Endothelial cell of umbilical vein (primary cell): ENCODE measurements at regions not wholly inside any gene's neighbourhood (a gene's known extent, or its start where the extent isn't known, plus 50 kb on each side); places are given as distances from the start of the nearest gene placed in this dataset.

Experiments used
- BruUV-seq: library from RNA; stranded (reverse); fragments of 400-500 nt; replicated peaks from 2 replicates; lab custom pipeline; 2021; lab: Mats Ljungman, UMichigan
- CTCF ChIA-PET: fragments of 300-600, 350-600 bp; sonication (Branson Sonifier 250); formaldehyde crosslinking; loops from one replicate; lab custom pipeline; 2021; ENCODE audit warnings: antibody characterized with exemption, inconsistent platforms; lab: Charles Lee
- POLR2A ChIA-PET: fragments of 300-600, 350-600 bp; sonication (Branson Sonifier 250); formaldehyde crosslinking; loops from one replicate; lab custom pipeline; 2021; ENCODE audit warnings: antibody characterized with exemption, inconsistent platforms; lab: Charles Lee
- DNase-seq: peaks from one replicate; pipeline ENCODE4 v3.0.0-alpha.2; 2011; ENCODE audit warnings: low read depth, low spot score
- FAIRE-seq: peaks from 2 replicates; lab custom pipeline; 2011; peaks lifted over from hg19 to GRCh38; lab: Jason Lieb, UNC
- H2AFZ ChIP-seq: 2 replicates; pipeline ENCODE4 v1.6.0; 2012; ENCODE audit warnings: low read depth, low read length, control low read depth, inconsistent platforms
- H3K27ac ChIP-seq: 2 replicates; pipeline ENCODE4 v1.5.1; 2011; ENCODE audit warnings: low read depth, mild to moderate bottlenecking, control low read depth, low read length, moderate library complexity; ENCODE audit not compliant: insufficient read depth
- H3K27me3 ChIP-seq, 2 experiments: 2 replicates each; pipeline versions ENCODE4 v1.6.0 to v1.6.1; 2011; ENCODE audit warnings: low read length in 2 of 2, mixed read lengths in 1 of 2; ENCODE audit not compliant: control insufficient read depth in 2 of 2, insufficient read depth in 2 of 2
- H3K36me3 ChIP-seq, 2 experiments: 2 replicates in 1 of 2; 3 replicates in 1 of 2; pipeline ENCODE4 v1.5.1; 2011; ENCODE audit warnings: low read length in 2 of 2, mild to moderate bottlenecking in 1 of 2, moderate library complexity in 1 of 2; ENCODE audit not compliant: control insufficient read depth in 2 of 2, insufficient read depth in 2 of 2; ENCODE audit errors: extremely low read depth in 1 of 2
- H3K4me1 ChIP-seq: 3 replicates; pipeline ENCODE4 v1.5.1; 2011; ENCODE audit warnings: mild to moderate bottlenecking, low read length; ENCODE audit not compliant: control insufficient read depth, insufficient read depth; ENCODE audit errors: extremely low read depth
- H3K4me2 ChIP-seq: 2 replicates; pipeline ENCODE4 v1.6.1; 2011; ENCODE audit warnings: low read length, control low read depth, mixed read lengths; ENCODE audit not compliant: insufficient read depth
- H3K4me3 ChIP-seq, 3 experiments: fragments of 200-600 bp in 1 of 3; sonication (generic), shearing (Covaris generic) in 1 of 3; replicated peaks in 1 of 3; 2 replicates each; pipeline ENCODE4 v1.5.1; 2011 to 2016; ENCODE audit warnings: control low read depth in 3 of 3, low read length in 3 of 3, mild to moderate bottlenecking in 2 of 3, inconsistent platforms in 1 of 3, low read depth in 1 of 3, moderate library complexity in 1 of 3; ENCODE audit not compliant: insufficient read depth in 1 of 3
- H3K79me2 ChIP-seq: 2 replicates; pipeline ENCODE4 v1.6.0; 2012; ENCODE audit warnings: low read length, inconsistent platforms; ENCODE audit not compliant: control insufficient read depth, insufficient read depth
- H3K9ac ChIP-seq: replicated peaks from 2 replicates; pipeline ENCODE3; 2011; ENCODE audit warnings: low read length, control low read depth; ENCODE audit not compliant: insufficient read depth; ENCODE audit errors: extremely low read depth
- H3K9me1 ChIP-seq: replicated peaks from 3 replicates; pipeline ENCODE4 v1.6.0; 2011; ENCODE audit warnings: mild to moderate bottlenecking, low read length; ENCODE audit not compliant: control insufficient read depth, insufficient read depth; ENCODE audit errors: extremely low read depth
- H3K9me3 ChIP-seq: replicated peaks from 2 replicates; pipeline ENCODE4 v1.5.1; 2012; ENCODE audit warnings: low read length, inconsistent platforms; ENCODE audit not compliant: control insufficient read depth, insufficient read depth
- H4K20me1 ChIP-seq: replicated peaks from 2 replicates; pipeline ENCODE3; 2011; ENCODE audit warnings: mild to moderate bottlenecking, low read length; ENCODE audit not compliant: control insufficient read depth, insufficient read depth; ENCODE audit errors: extremely low read depth
- CTCF ChIP-seq, 2 donors: IDR thresholded peaks; 1 replicate in 1 of 2; 2 replicates in 1 of 2; pipeline ENCODE4 v1.5.1; 2011; ENCODE audit warnings: low read length in 2 of 2, mild to moderate bottlenecking in 2 of 2, moderate library complexity in 2 of 2, control low read depth in 1 of 2, inconsistent platforms in 1 of 2, low read depth in 1 of 2; ENCODE audit not compliant: insufficient read depth in 1 of 2; ENCODE audit errors: extremely low read depth in 1 of 2
- EZH2 ChIP-seq: IDR thresholded peaks from 2 replicates; pipeline ENCODE4 v1.6.1; 2012; ENCODE audit warnings: borderline replicate concordance, low read depth, mild to moderate bottlenecking, moderate library complexity, low read length, inconsistent platforms; ENCODE audit not compliant: severe bottlenecking
- FOS ChIP-seq: IDR thresholded peaks from 2 replicates; pipeline ENCODE4 v1.6.1; 2011; ENCODE audit warnings: mild to moderate bottlenecking, low read length, moderate library complexity, borderline replicate concordance; ENCODE audit not compliant: insufficient read depth
- GATA2 ChIP-seq: IDR thresholded peaks from 2 replicates; pipeline ENCODE4 v1.7.0; 2011; ENCODE audit warnings: low read depth, mild to moderate bottlenecking, moderate library complexity, mixed read lengths, low read length; ENCODE audit not compliant: insufficient read length, insufficient read depth
- JUN ChIP-seq: IDR thresholded peaks from 2 replicates; pipeline ENCODE4 v1.6.1; 2011; ENCODE audit warnings: borderline replicate concordance, low read depth; ENCODE audit not compliant: insufficient read length, insufficient read depth
- MAX ChIP-seq: IDR thresholded peaks from 2 replicates; pipeline ENCODE4 v1.6.1; 2011; ENCODE audit not compliant: insufficient read depth, insufficient read length
- MYC ChIP-seq: IDR thresholded peaks from one replicate; pipeline ENCODE4 v1.6.1; 2011; ENCODE audit warnings: mild to moderate bottlenecking, low read depth, low read length
- POLR2A ChIP-seq: IDR thresholded peaks from 2 replicates; pipeline ENCODE4 v1.6.1; 2012; ENCODE audit warnings: low read depth, mild to moderate bottlenecking, control low read depth, low read length
- POLR2AphosphoS5 ChIP-seq: IDR thresholded peaks from 2 replicates; pipeline ENCODE4 v1.6.1; 2012; ENCODE audit warnings: low read depth, mild to moderate bottlenecking, control low read depth, low read length, moderate library complexity; ENCODE audit not compliant: insufficient read depth
- dilution Hi-C: fragments of 300-500 bp; cut with MboI; formaldehyde crosslinking; loops from one replicate; pipeline ENCODE4 v1.15.0; 2019; ENCODE audit warnings: low sequenced_read_pairs; ENCODE audit not compliant: extremely low pct_ligation_motif_present
- intact Hi-C: fragments of 100-400 bp; cut with micrococcal nuclease; formaldehyde crosslinking; loops from one replicate; pipeline ENCODE4 v1.10.0; 2022

GRCh38 chr3:80285388-80285787 lies 517.6 kb upstream of the ROBO1 start:
- no peaks in the 10 kb centered on the region for H3K27me3 ChIP-seq
- H3K4me3 ChIP-seq: no peak overlapping the region
- H3K9me1 ChIP-seq: no peaks in the 10 kb centered on the region
- ChIA-PET CTCF (no interaction called here), POLR2A (no interaction called here)
- H3K79me2 ChIP-seq: no peaks in the 10 kb centered on the region
- H3K4me1 ChIP-seq: no peaks in the 10 kb centered on the region
- no peak overlapping the region for H2AFZ ChIP-seq
- H4K20me1 ChIP-seq: no peaks in the 10 kb centered on the region
- FAIRE-seq (no peak), DNase-seq (no peak)
- no peaks in the 10 kb centered on the region for H3K36me3 ChIP-seq
- H3K4me2 ChIP-seq: no peak overlapping the region
- dilution Hi-C loops (no loop called here), intact Hi-C loops (no loop called here)
- TF ChIP-seq MAX (no peak), POLR2A (no peak), CTCF (IDR thresholded peaks at IDR 0.05; ENCODE audit: extremely low read depth in 1 of 2, insufficient read depth in 1 of 2, low read depth in 1 of 2, low read length in 2 of 2) (no peak), EZH2 (no peak), JUN (no peak), POLR2AphosphoS5 (no peak), GATA2 (no peak), MYC (no peak), FOS (no peak)
- BruUV-seq: no TSS peak
- H3K27ac ChIP-seq: no peak overlapping the region
- no peak overlapping the region for H3K9ac ChIP-seq
- H3K9me3 ChIP-seq: no peaks in the 10 kb centered on the region
